Endothelial cell (in vitro differentiated cells): ENCODE measurements at regions not wholly inside any gene's neighbourhood (a gene's known extent, or its start where the extent isn't known, plus 50 kb on each side); places are given as distances from the start of the nearest gene placed in this dataset.

Experiments used
- DNase-seq: peaks from one replicate; pipeline ENCODE4 v3.0.0; 2021; ENCODE audit warnings: low spot score
- H3K27ac Mint-ChIP-seq: one replicate; pipeline ENCODE4 v1.8.0; 2021; ENCODE audit warnings: mixed read lengths, inconsistent platforms; ENCODE audit not compliant: unreplicated experiment
- H3K27me3 Mint-ChIP-seq: one replicate; pipeline ENCODE4 v1.8.0; 2021; ENCODE audit warnings: mild to moderate bottlenecking, moderate library complexity, mixed read lengths, inconsistent platforms; ENCODE audit not compliant: unreplicated experiment
- H3K36me3 Mint-ChIP-seq: one replicate; pipeline ENCODE4 v1.8.0; 2021; ENCODE audit warnings: mild to moderate bottlenecking, low read depth, mixed read lengths, inconsistent platforms; ENCODE audit not compliant: unreplicated experiment
- H3K4me1 Mint-ChIP-seq: one replicate; pipeline ENCODE4 v1.8.0; 2021; ENCODE audit warnings: mild to moderate bottlenecking, mixed read lengths, inconsistent platforms; ENCODE audit not compliant: unreplicated experiment
- H3K4me3 Mint-ChIP-seq: one replicate; pipeline ENCODE4 v1.8.0; 2021; ENCODE audit warnings: mild to moderate bottlenecking, mixed read lengths, inconsistent platforms; ENCODE audit not compliant: unreplicated experiment
- H3K9me3 Mint-ChIP-seq: one replicate; pipeline ENCODE4 v1.8.0; 2021; ENCODE audit warnings: mixed read lengths, inconsistent platforms; ENCODE audit not compliant: unreplicated experiment
- TF ChIP-seq, protein P1 (sequence below): fragments of 200-600 bp; sonication (generic); IDR thresholded peaks from one replicate; pipeline ENCODE4 v1.5.0; 2021; ENCODE audit warnings: antibody characterized with exemption; ENCODE audit not compliant: unreplicated experiment

DNA sequence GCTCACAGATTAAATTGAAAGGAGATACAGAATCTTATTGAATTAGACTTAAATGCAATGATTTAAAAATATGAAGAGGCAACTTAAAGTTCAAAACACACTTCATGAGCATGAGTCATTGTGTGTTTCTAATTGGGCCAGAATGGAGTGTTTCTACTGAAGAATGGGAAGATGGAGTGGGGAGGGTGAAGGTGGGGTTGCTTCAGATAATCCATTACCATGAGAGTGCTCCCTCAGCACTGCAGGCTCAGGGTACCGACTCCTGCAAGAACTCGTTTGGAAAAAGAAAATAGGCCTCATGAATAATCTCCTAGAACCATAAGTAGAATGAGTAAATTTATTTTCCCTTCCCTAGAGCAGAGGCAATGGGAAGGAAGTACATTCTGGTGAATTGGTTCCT is 372.8 kb downstream of the TOX3 start:
- Mint-ChIP-seq H3K4me3 (no peak overlapping the region), H3K36me3 (no peaks in the 10 kb centered on the region), H3K27me3 (no peaks in the 10 kb centered on the region), H3K4me1 (no peaks in the 10 kb centered on the region), H3K9me3 (no peaks in the 10 kb centered on the region), H3K27ac (no peak overlapping the region)
- TF ChIP-seq, protein P1, sequence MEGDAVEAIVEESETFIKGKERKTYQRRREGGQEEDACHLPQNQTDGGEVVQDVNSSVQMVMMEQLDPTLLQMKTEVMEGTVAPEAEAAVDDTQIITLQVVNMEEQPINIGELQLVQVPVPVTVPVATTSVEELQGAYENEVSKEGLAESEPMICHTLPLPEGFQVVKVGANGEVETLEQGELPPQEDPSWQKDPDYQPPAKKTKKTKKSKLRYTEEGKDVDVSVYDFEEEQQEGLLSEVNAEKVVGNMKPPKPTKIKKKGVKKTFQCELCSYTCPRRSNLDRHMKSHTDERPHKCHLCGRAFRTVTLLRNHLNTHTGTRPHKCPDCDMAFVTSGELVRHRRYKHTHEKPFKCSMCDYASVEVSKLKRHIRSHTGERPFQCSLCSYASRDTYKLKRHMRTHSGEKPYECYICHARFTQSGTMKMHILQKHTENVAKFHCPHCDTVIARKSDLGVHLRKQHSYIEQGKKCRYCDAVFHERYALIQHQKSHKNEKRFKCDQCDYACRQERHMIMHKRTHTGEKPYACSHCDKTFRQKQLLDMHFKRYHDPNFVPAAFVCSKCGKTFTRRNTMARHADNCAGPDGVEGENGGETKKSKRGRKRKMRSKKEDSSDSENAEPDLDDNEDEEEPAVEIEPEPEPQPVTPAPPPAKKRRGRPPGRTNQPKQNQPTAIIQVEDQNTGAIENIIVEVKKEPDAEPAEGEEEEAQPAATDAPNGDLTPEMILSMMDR: no peak
- no peak for DNase-seq

GRCh38 chr16:52171481-52171880 is 375.5 kb downstream of the TOX3 start:
- no peaks in the 10 kb centered on the region for H3K36me3 Mint-ChIP-seq
- no peaks in the 10 kb centered on the region for H3K27me3 Mint-ChIP-seq
- H3K4me1 Mint-ChIP-seq: no peaks in the 10 kb centered on the region
- TF ChIP-seq, protein P1: no peak
- H3K27ac Mint-ChIP-seq: no peak overlapping the region
- no peak overlapping the region for H3K4me3 Mint-ChIP-seq
- no peak for DNase-seq
- H3K9me3 Mint-ChIP-seq: no peaks in the 10 kb centered on the region

GRCh38 chr16:52167328-52167727 is 379.6 kb downstream of the TOX3 start:
- no peak for DNase-seq
- H3K4me1 Mint-ChIP-seq: no peaks in the 10 kb centered on the region
- H3K4me3 Mint-ChIP-seq: no peak overlapping the region
- TF ChIP-seq, protein P1: no peak
- no peak overlapping the region for H3K27ac Mint-ChIP-seq
- no peaks in the 10 kb centered on the region for H3K9me3 Mint-ChIP-seq
- H3K27me3 Mint-ChIP-seq: no peaks in the 10 kb centered on the region
- no peaks in the 10 kb centered on the region for H3K36me3 Mint-ChIP-seq

GRCh38 chr16:52165961-52166360 is 381.0 kb downstream of the TOX3 start:
- no peak overlapping the region for H3K27ac Mint-ChIP-seq
- H3K27me3 Mint-ChIP-seq: no peaks in the 10 kb centered on the region
- TF ChIP-seq, protein P1: no peak
- H3K4me1 Mint-ChIP-seq: no peaks in the 10 kb centered on the region
- no peaks in the 10 kb centered on the region for H3K36me3 Mint-ChIP-seq
- no peak overlapping the region for H3K4me3 Mint-ChIP-seq
- no peak for DNase-seq
- H3K9me3 Mint-ChIP-seq: no peaks in the 10 kb centered on the region

DNA sequence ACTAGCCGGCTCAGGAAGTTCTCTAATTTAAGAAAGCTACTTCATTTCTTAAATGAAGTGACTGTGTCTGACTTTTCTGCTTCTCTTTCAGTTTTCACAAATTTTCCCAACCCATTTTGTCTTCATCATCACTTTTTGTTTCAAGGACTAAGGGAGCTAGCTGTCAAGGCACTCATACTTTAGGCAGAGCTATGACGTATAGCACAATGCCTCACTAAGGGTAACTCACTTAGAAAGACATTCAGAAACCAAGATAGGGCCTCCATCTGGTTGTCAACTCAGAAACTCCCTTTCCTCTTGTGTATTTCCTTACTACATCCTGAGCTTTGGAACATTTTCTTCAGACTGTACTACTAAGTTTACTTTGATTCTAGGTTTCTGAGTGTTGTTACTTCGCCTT is 397.9 kb downstream of the TOX3 start:
- TF ChIP-seq, protein P1: no peak
- no peak overlapping the region for H3K27ac Mint-ChIP-seq
- H3K36me3 Mint-ChIP-seq: no peaks in the 10 kb centered on the region

More for the DNA sequence above, 397.9 kb downstream of the TOX3 start:
- no peak overlapping the region for H3K4me3 Mint-ChIP-seq
- no peaks in the 10 kb centered on the region for H3K27me3 Mint-ChIP-seq
- no peak for DNase-seq
- H3K4me1 Mint-ChIP-seq: peaks cover 9% of the 10 kb centered on the region
- H3K9me3 Mint-ChIP-seq: no peaks in the 10 kb centered on the region
